DND-41 (cell line): ENCODE measurements at regions not wholly inside any gene's neighbourhood (a gene's known extent, or its start where the extent isn't known, plus 50 kb on each side); places are given as distances from the start of the nearest gene placed in this dataset.

ENCODE experiments used
- ATAC-seq: fragments of 200-7000 bp; cut with Tn5 transposase; 3 replicates; pipeline ENCODE4 v1.9.1; 2021; ENCODE audit warnings: low read depth; ENCODE audit not compliant: insufficient read depth
- DNase-seq: peaks from one replicate; pipeline ENCODE4 v3.0.0-alpha.2; 2020
- H2AFZ ChIP-seq: 2 replicates; pipeline ENCODE4 v1.6.0; 2012; ENCODE audit warnings: low read depth, low read length
- H3K27ac ChIP-seq: 2 replicates; pipeline ENCODE4 v1.5.1; 2012; ENCODE audit warnings: low read length, inconsistent platforms
- H3K27me3 ChIP-seq: fragments of 200-600 bp; sonication (generic); 2 replicates; pipeline ENCODE4 v1.6.0; 2012; ENCODE audit warnings: low read length, mild to moderate bottlenecking, inconsistent platforms; ENCODE audit not compliant: insufficient read depth, poor library complexity
- H3K36me3 ChIP-seq: 2 replicates; pipeline ENCODE4 v1.5.1; 2012; ENCODE audit warnings: low read length, inconsistent platforms; ENCODE audit not compliant: insufficient read depth
- H3K4me1 ChIP-seq: 2 replicates; pipeline ENCODE4 v1.5.1; 2012; ENCODE audit warnings: mild to moderate bottlenecking, low read length; ENCODE audit not compliant: insufficient read depth
- H3K4me2 ChIP-seq: 2 replicates; pipeline ENCODE4 v1.6.0; 2012; ENCODE audit warnings: mild to moderate bottlenecking, moderate library complexity, low read length, inconsistent platforms; ENCODE audit not compliant: insufficient read depth
- H3K4me3 ChIP-seq, 2 experiments: fragments of 200-600 bp in 1 of 2; shearing (Covaris generic) in 1 of 2; 2 replicates each; pipeline ENCODE4 v1.5.1; 2012 to 2016; ENCODE audit warnings: inconsistent platforms in 2 of 2, low read length in 2 of 2, mild to moderate bottlenecking in 2 of 2, low read depth in 1 of 2, moderate library complexity in 1 of 2
- H3K79me2 ChIP-seq: 2 replicates; pipeline ENCODE4 v1.6.0; 2012; ENCODE audit warnings: low read length, inconsistent platforms; ENCODE audit not compliant: insufficient read depth
- H3K9ac ChIP-seq: 2 replicates; pipeline ENCODE4 v1.6.0; 2012; ENCODE audit warnings: low read depth, mild to moderate bottlenecking, inconsistent platforms, low read length, moderate library complexity
- H3K9me3 ChIP-seq: 2 replicates; pipeline ENCODE4 v1.5.1; 2012; ENCODE audit warnings: low read length, moderate library complexity, mild to moderate bottlenecking, inconsistent platforms; ENCODE audit not compliant: insufficient read depth, severe bottlenecking
- H4K20me1 ChIP-seq: 2 replicates; pipeline ENCODE4 v1.6.0; 2012; ENCODE audit warnings: low read length; ENCODE audit not compliant: insufficient read depth
- CTCF ChIP-seq: IDR thresholded peaks from 2 replicates; pipeline ENCODE4 v1.5.1; 2012; ENCODE audit warnings: borderline replicate concordance, low read length, moderate library complexity, mild to moderate bottlenecking; ENCODE audit not compliant: poor library complexity, severe bottlenecking; ENCODE audit errors: extremely low read depth
- EZH2 ChIP-seq: IDR thresholded peaks from 3 replicates; pipeline ENCODE4 v1.6.1; 2012; ENCODE audit warnings: borderline replicate concordance, low read depth, mild to moderate bottlenecking, moderate library complexity, low read length, inconsistent platforms; ENCODE audit not compliant: severe bottlenecking

GRCh38 chr2:180191432-180192124 lies 184.5 kb upstream of the CWC22 start:
- DNase-seq: no peak
- Histone ChIP-seq H3K4me2 (no peak overlapping the region), H3K4me3 (no peak overlapping the region), H3K27ac (no peak overlapping the region), H3K36me3 (no peaks in the 10 kb centered on the region), H3K9me3 (no peaks in the 10 kb centered on the region), H4K20me1 (no peaks in the 10 kb centered on the region), H3K4me1 (0 out of 2 replicates have a peak, but pooled peaks cover under 1% of the 10 kb centered on the region), H3K27me3 (no peaks in the 10 kb centered on the region), H3K79me2 (no peaks in the 10 kb centered on the region), H3K9ac (no peak overlapping the region), H2AFZ (no peak overlapping the region)
- TF ChIP-seq EZH2: no peak
- no peak for TF ChIP-seq CTCF
- no peak for ATAC-seq

GRCh38 chr2:180190851-180191250 lies 183.8 kb upstream of the CWC22 start:
- Histone ChIP-seq H3K4me1 (no peaks in the 10 kb centered on the region), H3K36me3 (no peaks in the 10 kb centered on the region), H3K27ac (no peak overlapping the region), H2AFZ (no peak overlapping the region), H3K4me3 (no peak overlapping the region), H3K27me3 (no peaks in the 10 kb centered on the region), H3K4me2 (no peak overlapping the region), H3K79me2 (no peaks in the 10 kb centered on the region), H3K9ac (no peak overlapping the region), H4K20me1 (no peaks in the 10 kb centered on the region), H3K9me3 (no peaks in the 10 kb centered on the region)
- no peak for DNase-seq
- no peak for ATAC-seq
- TF ChIP-seq EZH2 (no peak), CTCF (no peak)

DNA sequence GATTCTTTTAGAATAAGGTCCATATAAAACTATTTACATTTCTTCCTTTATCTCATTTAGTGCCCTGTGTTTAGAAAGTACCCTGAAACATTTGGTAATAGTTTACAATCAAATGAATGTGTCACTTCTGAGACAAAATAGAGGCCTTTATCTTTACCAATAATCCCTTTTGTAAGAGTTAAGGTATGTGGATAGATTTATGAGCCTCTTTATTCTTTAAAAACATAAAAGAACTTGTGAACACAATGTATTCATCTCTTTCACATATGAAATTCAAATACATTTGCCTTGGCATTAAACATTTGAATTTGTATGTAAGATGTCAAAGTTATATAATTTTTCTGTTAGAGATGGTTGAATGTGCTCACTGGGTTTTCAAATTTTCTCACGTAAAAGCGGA lies 180.5 kb upstream of the CWC22 start:
- H3K9me3 ChIP-seq: no peaks in the 10 kb centered on the region
- no peaks in the 10 kb centered on the region for H4K20me1 ChIP-seq
- no peak overlapping the region for H3K27ac ChIP-seq
- no peaks in the 10 kb centered on the region for H3K79me2 ChIP-seq
- no peak for DNase-seq
- H3K27me3 ChIP-seq: no peaks in the 10 kb centered on the region
- H2AFZ ChIP-seq: no peak overlapping the region
- H3K36me3 ChIP-seq: no peaks in the 10 kb centered on the region
- ATAC-seq: no peak
- H3K4me1 ChIP-seq: no peaks in the 10 kb centered on the region
- TF ChIP-seq EZH2 (no peak), CTCF (no peak)
- H3K4me3 ChIP-seq: no peak overlapping the region
- no peak overlapping the region for H3K4me2 ChIP-seq
- H3K9ac ChIP-seq: no peak overlapping the region
